GM21528 (cell line): ENCODE measurements at regions not wholly inside any gene's neighbourhood (a gene's known extent, or its start where the extent isn't known, plus 50 kb on each side); places are given as distances from the start of the nearest gene placed in this dataset.
"Not testable (repeated sequence)": the region's sequence is repeated elsewhere in the genome, so short reads cannot be mapped to it uniquely, and the experiment has no call there.

Experiments
- ATAC-seq: cut with Tn5 transposase; IDR thresholded peaks from one replicate; pipeline ENCODE4 v1.9.1; 2021; ENCODE audit warnings: mild to moderate bottlenecking, moderate library complexity; ENCODE audit not compliant: unreplicated experiment, low FRiP score

DNA sequence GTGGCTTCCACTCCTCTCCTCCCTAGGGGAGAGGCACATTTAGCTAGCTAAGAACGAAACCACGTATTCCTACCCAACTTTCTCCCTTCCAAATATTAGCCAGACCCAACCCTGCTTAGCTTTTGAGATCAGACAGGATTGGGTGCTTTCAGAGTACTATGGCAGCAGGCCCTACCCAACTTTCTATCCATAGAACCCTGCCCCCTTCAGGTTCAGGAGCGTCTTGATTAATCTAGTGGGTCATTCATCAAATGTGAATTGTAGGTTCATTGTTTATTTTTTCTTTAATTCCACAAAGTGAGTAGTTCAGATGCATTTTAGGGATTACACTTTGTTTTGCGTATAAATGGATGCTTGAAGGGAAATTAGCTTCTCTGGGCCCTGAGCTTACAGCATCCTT lies 188.3 kb downstream of the MIB1 start:
- no peak for ATAC-seq

DNA sequence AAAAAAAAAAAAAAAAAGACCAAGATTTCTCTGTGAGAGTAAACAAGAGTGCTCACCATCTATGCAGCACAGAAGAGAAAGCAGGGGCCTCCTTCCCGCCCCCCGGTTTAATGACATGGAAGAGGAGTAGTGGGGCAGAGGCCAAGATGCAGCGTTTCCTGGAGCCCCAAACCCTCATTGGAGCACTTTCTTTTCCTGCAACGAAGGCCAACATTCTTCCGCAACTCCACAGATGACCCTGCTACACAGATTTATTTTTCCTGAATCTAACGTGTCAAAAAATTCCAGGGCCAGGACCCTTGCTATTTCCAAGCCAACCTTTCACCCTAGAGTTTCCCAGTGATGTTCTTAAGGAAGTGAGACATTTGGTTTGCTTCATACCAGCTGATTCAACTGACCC lies 189.6 kb downstream of the MIB1 start:
- no peak for ATAC-seq

DNA sequence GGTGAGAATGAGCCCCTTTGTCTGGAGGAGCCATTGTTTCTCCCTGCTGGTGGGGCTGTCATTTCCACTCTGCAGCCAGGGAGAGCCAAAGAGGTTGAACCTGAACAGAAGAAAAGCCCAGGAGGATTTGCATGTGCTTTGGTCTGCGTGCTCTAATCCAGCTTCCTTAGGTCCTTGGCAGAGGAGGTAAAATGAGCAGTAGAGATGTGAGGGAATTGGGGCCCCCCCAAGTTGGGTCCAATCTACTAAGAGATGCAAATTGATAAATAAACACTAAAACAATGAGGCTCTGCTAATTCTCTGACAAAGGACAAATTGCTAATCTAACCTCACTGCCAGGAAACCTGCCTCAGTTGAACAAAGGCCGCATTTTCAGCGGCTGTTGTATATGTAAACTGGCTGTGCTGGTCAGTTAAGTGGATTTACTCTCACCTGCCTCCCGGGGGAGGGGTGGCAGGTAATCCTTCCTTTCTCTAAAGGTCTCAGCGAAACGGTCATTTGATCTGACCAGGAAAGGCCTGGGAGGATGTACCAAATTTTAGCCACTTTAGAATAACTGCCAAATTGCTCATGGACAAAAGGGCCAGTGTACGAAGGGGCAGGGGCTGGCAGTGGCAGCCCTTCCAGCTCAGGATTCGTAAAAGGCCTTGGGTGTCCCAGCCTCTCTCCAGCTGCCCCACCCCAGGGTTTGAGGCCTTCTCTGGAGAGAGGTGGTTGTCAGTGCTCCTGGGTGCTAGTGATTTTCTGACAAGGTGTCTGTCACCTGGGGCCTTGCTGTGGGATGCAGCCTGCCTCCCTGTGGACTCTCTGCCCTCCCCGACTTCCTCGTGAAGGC lies 193.6 kb downstream of the MIB1 start:
- no peak for ATAC-seq

DNA sequence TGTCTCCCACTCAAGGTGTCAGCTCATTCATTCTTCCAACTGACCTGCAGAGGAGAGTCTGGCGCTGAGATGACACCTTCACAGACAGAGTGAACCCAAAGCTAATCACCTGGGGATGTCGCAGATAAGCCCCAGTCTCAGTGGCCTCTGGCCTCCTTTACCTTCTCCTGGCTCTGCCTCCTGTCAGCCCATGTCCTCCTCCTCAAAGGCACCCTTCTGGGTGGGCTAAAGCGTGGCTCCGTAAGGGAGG lies 194.1 kb downstream of the MIB1 start:
- no peak for ATAC-seq

DNA sequence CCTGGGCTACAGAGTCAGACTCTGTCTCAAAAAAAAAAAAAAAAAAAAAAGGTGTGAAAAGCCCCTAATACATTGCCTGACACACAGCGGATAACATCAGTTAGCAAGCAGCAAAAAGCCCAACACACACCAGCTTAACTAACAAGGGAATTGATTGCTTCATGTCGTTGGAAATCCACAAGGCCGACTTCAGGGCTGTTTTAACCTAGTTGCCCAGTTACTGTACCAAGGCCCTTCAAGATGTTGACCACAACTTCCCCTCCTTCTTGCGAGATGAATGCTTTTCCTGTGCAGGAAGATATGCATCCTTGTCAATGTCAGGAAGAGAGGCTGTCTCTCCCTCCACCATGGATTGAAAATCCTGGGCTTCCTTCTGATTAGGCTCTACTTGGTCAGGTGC lies 202.9 kb downstream of the MIB1 start:
- no peak for ATAC-seq

DNA sequence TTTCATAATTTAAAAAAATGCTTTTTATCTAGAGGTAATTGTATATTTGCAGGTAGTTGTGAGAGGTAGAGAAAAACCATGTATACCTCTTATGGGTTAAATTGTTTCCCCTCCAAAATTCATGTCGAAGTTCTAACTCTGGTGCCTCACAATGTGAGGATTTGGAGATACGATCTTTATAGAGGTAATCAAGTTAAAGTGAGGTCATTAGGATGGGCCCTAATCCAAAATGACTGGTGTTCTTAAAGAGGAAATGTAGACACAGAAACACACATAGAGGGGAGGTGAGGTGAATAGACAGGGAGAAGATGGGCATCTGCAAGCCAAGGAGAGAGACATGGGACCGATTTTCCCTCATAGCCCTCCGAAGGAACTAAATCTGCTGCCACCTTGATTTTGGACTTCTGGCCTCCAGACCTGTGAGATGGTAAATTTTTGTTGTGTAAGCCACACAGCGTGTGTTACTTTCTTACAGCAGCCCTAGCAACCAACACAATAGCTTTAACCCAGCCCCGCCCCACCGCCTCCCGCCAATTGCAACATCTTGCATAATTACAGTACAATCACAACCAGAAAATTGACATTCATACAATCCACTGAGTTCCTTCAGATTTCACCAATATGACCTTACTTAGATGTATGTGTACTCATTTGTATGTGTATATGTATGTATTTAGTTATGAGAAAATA lies 208.9 kb downstream of the MIB1 start:
- ATAC-seq = no peak

DNA sequence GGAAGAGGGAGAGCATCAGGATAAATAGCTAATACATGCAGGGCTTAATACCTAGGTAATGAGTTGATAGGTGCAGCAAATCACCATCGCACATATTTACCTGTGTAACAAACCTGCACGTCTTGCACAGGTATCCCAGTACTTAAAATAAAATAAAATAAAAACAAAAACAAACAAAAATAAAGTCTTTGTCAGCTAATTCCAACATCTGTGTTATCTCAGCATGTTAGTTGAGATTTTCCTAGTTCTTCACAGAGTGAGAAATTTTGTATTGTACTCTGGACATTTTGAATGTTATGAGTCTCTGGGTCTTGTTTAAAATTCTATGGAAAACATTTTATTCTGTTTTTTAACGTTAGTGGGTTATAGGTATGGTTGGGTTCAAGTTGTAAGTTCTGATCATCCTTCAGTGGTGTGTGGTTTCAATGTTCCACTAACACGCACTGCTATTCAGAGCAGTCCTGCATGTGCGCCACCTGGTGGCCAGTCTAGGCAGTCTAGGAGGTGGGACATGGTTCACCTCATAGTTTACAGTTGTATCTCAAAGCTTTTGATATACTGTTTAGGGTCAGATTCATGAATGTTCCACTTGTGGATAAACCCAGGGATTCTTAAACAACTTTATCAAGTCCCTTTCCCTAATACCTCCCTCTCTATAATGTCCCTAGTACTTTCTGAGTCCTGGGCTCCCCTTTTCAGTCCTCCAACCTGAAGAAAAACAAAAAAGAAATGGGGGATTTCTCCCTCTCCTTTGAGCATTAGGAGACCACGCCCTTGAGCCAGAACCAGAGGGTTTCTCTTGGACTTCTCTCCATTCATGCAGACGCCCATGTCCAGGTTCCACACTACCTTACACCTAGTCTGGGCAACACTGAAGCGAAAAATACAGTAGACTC lies 213.4 kb upstream of the GATA6 start:
- ATAC-seq = peak; percentile 96

DNA sequence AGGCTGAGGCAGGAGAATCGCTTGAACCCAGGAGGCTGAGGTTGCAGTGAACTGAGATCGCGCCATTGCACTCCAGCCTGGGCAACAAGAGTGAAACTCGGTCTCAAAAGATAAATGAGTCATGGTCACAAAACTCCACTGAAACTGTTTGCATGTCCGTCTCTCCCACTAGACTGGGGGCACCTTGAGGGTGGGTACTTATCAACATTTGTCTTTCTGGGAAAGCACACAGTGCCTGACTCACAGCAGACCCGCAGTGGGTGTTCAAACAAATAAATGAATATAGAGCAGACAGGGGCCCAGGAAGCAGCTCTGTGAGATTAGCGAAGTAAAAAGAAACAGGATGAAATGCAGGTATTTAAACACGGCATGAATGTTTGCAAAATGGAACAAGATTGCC lies 211.1 kb upstream of the GATA6 start:
- no peak for ATAC-seq

DNA sequence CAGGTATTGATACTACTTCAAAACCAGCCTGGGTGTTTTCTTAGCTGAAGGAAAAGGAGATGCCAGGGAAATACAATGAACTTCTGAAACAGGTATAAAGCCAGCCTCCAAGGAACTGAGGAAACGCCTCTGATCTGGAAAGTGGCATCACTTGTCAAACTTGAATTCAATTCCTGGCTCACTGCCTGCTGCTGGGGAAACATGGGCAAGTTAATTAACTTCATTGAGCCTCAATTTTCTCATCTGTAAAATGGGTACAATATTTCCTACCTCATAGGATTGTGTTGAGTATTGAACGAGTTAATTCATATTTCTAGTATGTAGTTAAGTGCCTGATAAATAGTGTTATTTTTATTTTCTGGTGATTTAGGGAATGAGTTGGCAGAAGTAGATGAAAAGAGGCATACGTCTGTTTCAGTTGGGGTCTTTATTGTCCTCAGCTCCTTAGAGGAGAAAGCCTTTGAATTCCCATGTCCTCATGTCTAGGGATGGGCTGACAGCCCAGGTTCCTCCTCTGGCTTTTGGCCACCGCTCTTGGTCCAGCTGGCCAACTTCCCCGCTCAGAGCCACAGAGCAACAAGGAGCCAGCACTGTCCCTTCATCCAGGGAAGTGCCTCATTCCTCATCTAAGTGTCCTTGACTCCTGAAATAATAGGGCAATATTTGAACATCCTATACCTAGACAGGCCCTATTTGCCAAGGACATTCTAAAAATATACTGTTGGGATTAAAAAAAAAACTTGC lies 210.5 kb upstream of the GATA6 start:
- ATAC-seq = no peak

DNA sequence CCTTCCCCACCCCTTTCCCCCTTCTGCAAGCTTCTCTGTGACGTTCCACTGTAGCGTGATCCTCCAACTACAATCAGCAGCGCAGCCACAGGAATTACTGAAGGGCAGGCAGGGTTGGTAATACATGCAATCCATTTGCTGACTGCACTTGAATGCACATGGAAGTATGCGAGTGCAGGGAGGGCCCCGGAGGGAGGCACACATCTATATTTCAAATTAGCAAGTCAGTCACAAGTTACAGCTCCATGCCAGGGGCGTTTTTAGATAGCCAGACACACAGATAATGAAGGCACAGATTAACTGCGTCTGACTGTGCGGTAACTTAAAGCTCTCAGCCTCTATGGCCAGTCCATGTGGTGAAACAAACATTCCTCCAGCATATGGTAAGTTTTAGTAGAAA lies 209.2 kb upstream of the GATA6 start:
- no peak for ATAC-seq

DNA sequence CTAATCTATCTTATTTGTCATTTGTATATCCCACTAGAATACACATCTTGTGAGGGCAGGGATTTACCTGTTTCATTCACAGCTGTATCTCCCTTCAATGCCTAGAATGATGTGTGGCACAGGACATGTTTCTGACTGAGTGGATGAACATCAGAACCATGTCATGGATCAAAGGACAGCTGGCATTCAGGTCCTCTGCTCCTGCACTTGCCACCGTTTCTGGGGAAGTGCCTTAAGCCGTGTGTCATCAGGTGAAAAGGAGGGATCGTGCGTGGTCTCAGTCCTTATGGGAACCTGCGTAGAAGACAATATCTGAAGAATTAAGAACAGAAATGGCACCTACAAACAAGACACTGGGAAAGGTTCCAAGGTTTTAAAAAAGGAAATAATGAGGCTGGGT lies 206.1 kb upstream of the GATA6 start:
- no peak for ATAC-seq

- ATAC-seq = no peak
These were observed 201.1 kb upstream of the GATA6 start for GRCh38 chr18:21968338-21968737.

GRCh38 chr18:21972281-21972680 lies 197.1 kb upstream of the GATA6 start:
- ATAC-seq = no peak

- not testable (repeated sequence) for ATAC-seq
These were observed 193.4 kb upstream of the GATA6 start for GRCh38 chr18:21975954-21976353.

DNA sequence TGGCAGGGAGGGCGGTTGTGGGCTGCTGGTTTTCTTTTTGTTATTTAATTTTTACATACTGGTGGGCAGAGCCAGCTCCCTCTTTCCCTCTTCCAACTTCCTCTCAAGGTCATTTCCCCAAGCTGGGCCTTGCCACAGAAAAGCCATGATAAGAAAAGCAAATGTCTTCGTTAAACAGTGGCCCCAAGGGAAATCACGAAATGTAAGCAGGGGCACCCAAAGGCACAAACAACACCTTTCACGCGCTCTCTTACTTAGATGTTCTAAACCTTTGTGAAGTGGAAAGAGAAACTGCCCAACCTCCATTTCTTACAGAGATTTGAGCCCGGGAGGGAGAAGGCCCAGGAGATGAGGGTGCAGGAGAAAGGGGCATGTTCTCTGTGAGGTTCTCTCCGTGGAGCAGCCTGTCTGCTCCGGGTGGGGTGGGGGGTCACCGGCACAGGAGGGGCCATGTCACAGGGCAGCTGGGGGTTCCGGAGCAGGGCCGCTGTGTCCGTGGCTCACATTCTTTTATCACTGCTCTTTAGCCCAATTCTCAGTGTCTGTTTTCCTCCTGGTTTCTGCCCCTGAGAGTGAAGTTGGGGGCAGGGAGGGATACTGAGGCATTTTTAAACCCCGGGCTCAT lies 190.7 kb upstream of the GATA6 start:
- ATAC-seq = no peak

DNA sequence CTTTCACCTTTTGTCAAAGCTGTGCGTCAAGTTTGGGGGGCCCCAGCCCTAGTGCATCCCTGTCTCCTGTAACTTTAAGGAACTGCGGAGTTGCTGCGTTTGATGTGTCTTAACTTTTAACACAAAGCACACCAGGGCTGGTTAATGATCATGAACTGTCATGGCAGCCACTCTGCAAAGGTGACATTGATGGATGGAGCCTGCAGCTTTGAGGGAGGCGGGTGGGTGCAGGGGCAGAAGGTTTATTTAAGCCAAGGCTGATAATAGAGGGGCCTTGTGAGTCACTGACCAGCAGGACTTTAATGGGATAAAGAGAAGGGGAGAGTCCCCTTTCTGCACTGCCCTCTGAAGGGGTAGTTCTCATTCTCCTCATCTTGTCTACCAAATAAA lies 190.2 kb upstream of the GATA6 start:
- ATAC-seq = no peak

GRCh38 chr18:21979759-21980158 lies 189.6 kb upstream of the GATA6 start:
- no peak for ATAC-seq

DNA sequence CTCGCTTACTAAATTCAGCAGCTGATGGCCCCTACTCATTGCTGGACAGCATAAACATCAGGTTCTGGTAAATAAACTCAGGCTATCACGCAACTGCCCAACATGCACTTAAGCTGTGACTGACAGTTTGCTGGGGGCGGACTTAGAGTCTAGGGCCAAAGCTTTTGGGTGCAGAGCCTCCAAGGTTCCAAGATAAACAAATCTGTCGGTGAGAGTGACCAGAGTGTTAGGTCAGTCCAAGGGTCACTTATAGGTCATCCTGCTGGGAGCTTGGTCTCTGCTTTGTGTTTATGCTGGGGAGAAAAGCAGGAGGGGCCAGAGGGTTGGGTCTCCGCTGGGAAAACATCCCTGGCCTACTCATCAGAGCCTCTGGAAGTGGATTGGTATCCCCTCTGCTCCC lies 188.6 kb upstream of the GATA6 start:
- no peak for ATAC-seq

DNA sequence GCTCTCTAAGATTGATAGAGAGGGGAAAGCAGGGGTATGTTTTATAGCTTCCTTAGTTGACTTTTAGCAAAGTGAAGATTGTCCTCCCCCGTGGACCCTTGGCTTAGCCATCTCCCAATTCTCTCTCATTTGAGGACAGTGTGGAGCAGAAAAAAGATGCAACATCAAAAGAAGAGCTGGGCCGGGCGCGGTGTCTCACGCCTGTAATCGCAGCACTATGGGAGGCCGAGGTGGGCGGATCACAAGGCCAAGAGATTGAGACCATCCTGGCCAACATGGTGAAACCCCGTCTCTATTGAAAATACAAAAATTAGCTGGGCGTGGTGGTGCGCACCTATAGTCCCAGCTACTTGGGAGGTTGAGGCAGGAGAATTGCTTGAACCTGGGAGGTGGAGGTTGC lies 187.9 kb upstream of the GATA6 start:
- ATAC-seq = not testable (repeated sequence)

- no peak for ATAC-seq
These were observed 178.3 kb upstream of the GATA6 start for GRCh38 chr18:21991081-21991534.
